ENCODE measurements at regions not wholly inside any gene's neighbourhood (a gene's known extent, or its start where the extent isn't known, plus 50 kb on each side); places are given as distances from the start of the nearest gene placed in this dataset.
"Not testable (repeated sequence)": the region's sequence is repeated elsewhere in the genome, so short reads cannot be mapped to it uniquely, and the experiment has no call there.

DNA sequence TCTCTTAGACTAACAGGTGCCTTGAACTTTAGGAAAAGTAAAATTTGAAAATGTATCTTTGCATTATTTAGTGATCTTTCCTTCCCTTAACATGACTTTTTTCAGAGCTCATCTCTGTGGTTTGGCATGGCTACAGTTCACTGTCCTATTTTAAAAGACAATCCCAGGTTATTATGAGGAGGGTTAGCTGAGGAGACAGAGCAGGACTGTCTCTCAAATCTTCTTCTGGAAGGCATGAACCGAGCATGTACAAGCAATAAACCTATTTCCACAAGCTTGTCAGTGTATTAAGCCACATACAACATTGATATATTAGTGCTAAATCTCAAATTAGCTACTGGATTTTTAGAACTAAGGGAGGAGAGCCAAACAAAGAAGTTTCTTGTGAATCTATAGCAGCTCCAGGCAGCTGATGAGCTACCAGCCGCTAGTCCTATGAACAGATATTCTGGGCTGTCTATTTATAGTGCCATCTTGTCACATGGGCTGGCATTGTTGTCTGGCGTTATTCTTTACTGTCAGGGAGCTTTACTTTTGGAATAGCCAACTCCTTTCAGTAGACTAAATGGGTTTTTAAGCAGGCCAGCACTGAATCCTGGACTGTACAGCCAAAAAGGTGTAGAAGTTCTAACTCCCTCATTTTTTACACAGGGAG is 171.2 kb upstream of the ACTBL2 start:
- DNase-seq, result no peak

DNA sequence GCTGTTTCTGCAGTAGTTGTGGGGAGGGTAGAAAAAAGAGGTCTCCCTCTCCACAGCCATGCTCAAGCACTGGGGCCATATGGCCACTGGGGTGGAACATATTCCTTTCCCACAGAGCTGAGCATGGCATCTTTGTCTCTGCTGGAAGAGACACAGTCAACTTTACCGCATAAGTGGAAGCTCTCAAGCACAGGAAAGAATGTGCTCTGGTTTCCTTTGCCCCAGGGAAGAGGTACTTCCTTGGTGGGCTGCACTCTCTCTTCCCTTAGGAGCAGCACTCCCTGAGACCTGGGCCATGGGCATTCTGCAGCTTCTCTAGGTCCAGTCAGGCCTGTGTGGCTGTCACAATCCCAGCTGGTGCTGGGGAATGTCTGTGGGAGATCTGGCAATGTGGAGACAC is 168.5 kb upstream of the ACTBL2 start:
- DNase-seq, result no peak

- peak; percentile 48 for DNase-seq
Measured at GRCh38 chr5:57650360-57651069, 167.9 kb upstream of the ACTBL2 start.

GRCh38 chr5:57642698-57643097 is 160.1 kb upstream of the ACTBL2 start:
- DNase-seq, result no peak

- DNase-seq, result no peak
Measured at GRCh38 chr5:57642066-57642465, 159.5 kb upstream of the ACTBL2 start.

GRCh38 chr5:57635146-57635777 is 152.7 kb upstream of the ACTBL2 start:
- DNase-seq, result no peak

DNA sequence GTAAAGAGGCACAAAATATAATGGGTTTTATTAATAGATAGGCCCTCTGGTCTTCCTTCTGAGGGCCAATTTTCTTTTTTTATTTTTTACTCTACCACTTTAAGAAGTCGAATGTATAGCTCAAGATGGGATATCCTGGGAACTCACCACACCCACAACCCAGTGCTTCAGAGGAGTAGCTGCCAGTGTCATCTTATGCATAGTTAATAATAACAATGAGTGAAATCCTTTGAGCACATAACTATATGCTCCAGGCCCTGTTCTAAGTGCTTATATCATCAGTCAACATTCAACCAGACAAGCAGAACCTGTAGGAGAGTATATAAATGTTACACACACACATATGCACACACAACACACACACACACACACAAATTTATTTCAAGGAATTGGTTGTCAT is 150.3 kb upstream of the ACTBL2 start:
- no peak for DNase-seq

GRCh38 chr5:57631139-57631538 is 148.5 kb upstream of the ACTBL2 start:
- not testable (repeated sequence) for DNase-seq

GRCh38 chr5:57627661-57628060 is 145.1 kb upstream of the ACTBL2 start:
- DNase-seq, result no peak

DNA sequence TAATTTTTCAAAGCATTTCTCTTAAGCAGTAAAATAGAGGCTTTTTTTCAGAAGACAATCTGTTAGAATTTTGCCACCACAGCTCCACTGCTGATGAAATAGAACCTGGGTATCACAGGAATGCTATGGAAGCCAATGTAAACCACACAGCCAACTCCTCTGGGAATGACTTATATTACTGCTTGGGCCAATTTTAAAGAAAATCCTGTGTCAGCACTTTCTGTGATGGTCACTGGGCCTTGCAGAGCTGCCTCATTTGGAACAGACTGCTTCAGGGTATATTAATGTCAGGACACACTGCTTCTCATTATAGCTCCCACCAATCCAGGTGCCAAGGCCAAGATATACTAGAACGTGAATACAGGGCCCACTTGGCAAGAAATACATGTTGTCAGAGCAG is 144.1 kb upstream of the ACTBL2 start:
- no peak for DNase-seq

DNA sequence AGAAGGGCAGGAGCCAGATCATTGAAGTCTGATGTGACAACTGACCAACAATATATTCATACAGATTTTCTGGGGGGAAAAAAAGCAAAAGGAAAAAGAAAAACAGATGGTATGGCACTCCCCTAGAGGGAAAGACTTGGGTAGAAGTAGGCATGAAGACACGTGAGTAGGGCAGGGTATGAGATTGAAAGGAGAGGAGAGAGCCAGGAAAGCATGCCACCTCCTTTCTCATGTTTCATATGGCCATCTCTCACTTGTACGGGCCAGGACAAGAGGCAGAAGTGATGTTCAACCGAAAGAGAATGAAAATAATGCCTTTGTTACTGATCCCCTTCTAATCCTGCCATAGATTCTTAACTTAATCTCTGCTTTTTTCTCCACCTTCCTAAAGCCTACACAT is 139.0 kb upstream of the ACTBL2 start:
- DNase-seq, result no peak

DNA sequence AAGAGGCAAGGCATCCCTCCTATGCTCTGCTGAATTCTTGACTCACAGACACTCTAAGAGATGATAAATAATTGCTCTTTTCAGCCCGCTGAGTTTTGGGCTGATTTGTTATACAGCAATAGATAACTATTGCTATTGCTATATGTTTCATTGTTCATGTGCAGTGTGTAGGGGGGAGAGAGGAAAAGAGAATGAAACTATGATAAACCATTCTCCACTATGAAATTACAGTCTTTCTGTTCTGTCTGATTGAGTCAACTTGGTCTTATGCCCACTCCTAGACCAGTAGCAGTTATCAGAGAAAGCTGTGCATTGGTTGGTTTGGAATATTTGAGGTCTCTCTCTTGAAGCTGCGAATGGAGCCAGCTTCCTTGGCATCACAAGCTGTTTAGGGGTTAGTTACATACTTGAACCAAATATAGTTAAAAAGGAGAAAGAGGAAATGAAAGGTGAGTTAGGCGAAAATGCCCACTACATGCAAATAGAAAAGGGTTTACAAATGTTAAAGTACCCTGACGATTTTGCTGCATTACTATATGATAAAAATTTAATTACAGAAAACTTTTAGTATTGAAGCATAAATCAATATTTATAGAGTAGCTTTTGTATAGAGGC is 136.3 kb upstream of the ACTBL2 start:
- DNase-seq, result no peak

DNA sequence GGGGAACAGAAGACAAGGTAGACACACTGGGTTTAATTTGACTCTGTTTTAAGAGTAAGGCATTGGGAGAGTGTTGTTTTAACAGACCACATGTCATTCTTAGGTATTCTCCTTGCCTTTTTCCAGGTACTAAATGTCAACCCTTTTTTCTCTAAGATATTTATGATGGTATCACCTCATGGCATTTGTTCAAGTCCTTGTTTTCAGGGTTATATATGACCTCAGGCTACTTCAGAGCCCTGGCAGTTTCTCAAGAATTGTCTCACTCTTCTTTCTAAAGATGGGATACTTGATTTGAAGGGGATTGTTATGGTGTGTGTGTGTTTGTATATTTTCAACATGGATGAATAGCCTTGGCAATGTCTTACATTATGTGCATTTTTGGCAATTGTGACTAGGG is 131.1 kb upstream of the ACTBL2 start:
- no peak for DNase-seq

- no peak for DNase-seq
Measured at GRCh38 chr5:57611177-57611576, 128.6 kb upstream of the ACTBL2 start.

DNA sequence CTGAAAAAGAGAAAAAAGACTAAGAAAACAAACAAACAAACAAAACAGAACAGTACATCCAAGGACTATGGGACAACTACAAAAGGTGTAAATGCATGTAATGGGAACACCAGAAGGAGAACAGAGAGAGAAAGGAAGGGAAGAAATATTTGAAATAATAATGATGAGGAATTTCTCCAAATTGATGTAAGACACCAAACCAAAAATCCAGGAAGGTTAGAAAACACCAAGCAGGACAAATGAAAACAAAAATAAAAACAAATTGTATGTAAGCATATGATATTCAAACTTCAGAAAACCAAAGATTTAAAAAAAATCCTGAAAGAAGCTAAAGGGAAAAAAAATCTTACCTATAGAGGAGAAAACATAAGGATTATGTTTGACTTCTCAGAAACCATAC is 125.9 kb upstream of the ACTBL2 start:
- no peak for DNase-seq

DNA sequence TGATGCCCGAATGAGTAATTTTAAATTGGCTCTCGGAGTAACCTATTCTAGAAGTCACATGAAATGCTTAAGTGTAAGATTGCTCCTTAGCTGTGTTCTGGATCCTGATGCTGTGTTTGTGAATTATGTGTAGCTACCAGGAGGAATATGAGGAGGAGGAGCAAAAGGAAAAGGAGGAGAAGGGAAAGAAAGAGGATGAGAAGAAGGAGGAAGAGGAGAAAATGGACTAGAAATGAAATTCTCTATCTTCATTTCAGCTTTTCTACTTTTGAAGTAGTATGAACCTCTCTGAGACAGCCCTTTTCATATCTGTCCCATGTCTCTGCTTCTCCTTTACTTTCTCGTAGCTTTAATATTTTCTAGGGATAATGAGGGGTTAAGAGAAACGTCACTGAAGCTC is 119.4 kb upstream of the ACTBL2 start:
- DNase-seq, result no peak

DNA sequence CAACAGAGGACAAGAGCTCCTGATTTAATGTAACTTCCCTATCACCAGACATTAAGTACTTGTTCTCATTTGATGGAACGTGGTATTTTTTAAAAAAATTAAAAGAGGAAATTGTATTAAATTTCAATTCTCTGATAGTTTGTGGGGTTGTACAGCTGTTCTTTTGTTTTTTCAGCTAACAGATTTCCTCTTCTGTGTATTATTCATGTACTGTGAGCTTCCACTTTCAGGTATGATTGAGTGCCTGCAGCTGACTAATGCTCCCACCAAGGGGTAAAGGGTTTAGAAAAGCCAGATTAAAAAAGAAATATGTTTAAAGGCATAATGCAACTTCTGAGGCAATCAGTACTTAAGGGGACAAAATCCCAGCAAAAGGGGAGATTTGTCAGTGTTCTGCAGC is 117.7 kb upstream of the ACTBL2 start:
- no peak for DNase-seq

DNA sequence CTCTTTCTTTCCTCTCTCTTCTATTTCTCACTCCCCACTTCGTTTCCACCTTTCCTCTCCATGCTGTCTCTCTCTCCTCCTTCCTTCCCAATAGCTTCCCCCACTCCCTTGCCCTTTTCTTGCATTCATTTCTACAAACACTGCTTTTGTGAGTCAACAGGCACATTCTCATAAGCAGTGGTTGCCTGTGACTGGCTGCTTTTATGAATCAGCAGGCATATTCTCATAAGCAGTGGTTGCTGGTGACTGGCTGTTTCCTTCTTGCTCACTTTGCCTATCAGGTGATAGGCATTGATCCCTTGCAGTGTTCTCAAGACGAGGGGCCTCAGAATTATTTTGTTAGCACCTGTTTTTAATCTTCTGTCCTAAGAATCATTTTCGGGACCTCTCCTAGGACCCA is 116.1 kb upstream of the ACTBL2 start:
- DNase-seq, result no peak

DNA sequence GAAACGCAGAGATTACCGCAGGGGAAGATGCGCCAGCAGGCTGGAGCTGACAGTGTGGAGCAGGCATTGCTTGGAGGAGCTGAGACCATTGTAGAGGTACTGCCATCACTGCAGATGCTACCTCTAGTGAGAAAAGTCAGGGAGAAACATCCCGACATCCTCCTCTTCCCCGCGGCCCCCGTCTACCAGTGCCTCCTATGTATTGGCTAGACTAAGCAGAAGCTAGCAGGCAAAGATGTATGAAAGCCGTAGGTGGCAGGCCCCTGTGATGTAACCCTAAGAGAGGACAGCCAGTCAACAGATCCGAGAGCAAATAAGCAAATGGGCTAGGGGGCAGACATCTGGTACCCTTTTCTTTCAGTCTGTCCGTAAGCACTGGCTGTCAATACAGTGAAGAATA is 115.5 kb upstream of the ACTBL2 start:
- no peak for DNase-seq

DNA sequence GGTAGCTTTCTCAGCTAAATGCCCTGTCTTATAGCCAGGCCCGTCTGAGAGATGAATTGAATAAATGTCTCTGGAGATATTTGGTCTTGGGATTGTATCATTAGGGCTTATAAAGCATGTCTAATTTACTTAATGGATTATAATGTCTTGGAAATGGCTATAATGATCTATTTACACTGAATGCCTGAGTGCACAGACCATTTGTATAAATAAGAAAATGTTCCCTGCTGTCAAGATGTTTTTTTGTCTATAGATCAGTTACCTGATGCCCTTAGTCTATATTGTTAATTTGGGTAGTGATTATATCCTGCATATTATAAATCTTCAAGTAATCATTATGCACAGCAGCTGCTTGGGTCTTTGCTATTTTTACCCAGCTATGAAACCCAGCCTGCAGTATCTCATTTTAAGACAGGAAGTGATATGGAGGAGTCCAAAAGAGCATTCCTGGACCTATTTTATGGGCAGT is 112.9 kb upstream of the ACTBL2 start:
- no peak for DNase-seq

DNA sequence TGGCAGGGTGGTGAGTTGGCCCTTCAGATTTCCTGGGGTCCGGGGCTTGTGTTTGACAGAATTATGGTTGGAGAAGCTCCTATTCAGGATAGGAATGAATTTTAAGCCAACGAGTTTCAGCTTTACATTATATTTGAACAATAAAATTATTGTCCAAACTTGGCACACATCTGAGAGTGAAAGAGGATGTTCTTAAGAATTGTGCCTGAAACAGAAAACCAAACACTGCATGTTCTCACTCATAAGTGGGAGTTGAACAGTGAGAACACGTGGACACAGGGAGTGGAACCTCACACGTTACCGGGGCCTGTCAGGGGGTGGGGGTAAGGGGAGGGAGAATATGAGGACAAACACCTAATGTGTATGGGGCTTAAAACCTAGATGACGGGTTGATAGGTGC is 111.8 kb upstream of the ACTBL2 start:
- no peak for DNase-seq

- DNase-seq, result no peak
Measured at GRCh38 chr5:57592236-57592635, 109.6 kb upstream of the ACTBL2 start.

DNA sequence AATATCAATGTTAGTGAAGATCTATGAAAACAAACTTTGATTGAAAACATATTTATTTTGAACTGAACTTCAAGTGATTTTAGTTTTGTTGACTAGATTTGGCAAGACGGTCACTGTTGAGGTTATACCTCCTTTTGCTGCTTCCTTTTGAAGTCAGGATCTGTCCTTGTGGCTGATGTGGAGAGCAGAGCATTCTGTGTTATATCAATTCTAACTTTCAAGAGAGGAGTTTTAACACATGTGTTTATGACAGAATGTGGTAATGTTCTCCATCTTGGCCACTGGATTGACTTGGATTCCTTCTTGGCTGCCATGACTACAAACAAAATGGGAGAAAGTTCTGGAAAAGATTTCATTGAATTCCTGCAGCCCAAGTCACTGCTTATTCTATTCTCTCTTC is 104.0 kb upstream of the ACTBL2 start:
- DNase-seq, result no peak

DNA sequence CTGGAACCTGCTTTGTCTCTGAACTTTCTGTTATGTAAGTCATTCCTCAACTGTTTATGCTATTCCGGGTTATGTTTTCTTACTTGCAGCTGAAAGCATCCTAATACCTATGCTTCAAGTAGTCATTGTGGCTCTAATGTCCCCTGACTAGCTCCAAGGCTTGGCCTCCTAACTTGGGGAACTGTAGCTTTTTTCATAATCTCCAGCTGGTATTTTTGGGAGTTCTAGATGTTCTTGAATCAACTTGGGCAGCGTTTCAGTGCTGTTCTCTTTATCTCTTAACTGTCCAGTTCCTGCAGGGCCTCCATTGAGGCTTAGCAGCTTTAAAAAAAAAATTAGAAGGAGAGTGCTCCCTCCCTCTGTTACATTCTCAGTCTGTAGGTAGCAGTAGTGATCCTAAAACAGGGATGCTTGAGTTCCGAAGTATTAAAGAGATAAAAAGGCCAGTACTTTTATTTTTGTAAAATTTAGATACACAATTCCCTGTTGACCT is 100.0 kb upstream of the ACTBL2 start:
- DNase-seq, result no peak

Measured in suppressor macrophage treated with lipopolysaccharide for 4 hours (primary cell).